Esophagus (tissue), 2 donors: ENCODE measurements at regions not wholly inside any gene's neighbourhood (a gene's known extent, or its start where the extent isn't known, plus 50 kb on each side); places are given as distances from the start of the nearest gene placed in this dataset.
"Not testable (repeated sequence)": the region's sequence is repeated elsewhere in the genome, so short reads cannot be mapped to it uniquely, and the experiment has no call there.

Source experiments
- H3K27ac ChIP-seq, 2 donors: one replicate each; pipeline ENCODE4 v1.5.1; 2013; ENCODE audit warnings: low read depth in 2 of 2, mild to moderate bottlenecking in 2 of 2, inconsistent platforms in 1 of 2, low read length in 1 of 2, moderate library complexity in 1 of 2
- H3K27me3 ChIP-seq, 2 donors: one replicate each; pipeline ENCODE4 v1.6.1; 2013; ENCODE audit warnings: low read length in 2 of 2, control low read depth in 1 of 2, mild to moderate bottlenecking in 1 of 2; ENCODE audit not compliant: insufficient read depth in 2 of 2, control insufficient read depth in 1 of 2
- H3K36me3 ChIP-seq, 2 donors: one replicate each; pipeline ENCODE4 v1.6.1; 2013; ENCODE audit warnings: low read length in 1 of 2; ENCODE audit not compliant: control insufficient read depth in 2 of 2, insufficient read depth in 2 of 2
- H3K4me1 ChIP-seq, 2 donors: one replicate each; pipeline ENCODE4 v1.6.1; 2013; ENCODE audit warnings: low read length in 1 of 2; ENCODE audit not compliant: control insufficient read depth in 2 of 2, insufficient read depth in 2 of 2
- H3K4me3 ChIP-seq, 2 donors: one replicate each; pipeline ENCODE4 v1.5.1; 2013; ENCODE audit warnings: low read length in 2 of 2, mild to moderate bottlenecking in 2 of 2, low read depth in 1 of 2, moderate library complexity in 1 of 2
- H3K9me3 ChIP-seq, 2 donors: one replicate each; pipeline ENCODE4 v1.6.1; 2013; ENCODE audit warnings: mild to moderate bottlenecking in 2 of 2, low read depth in 1 of 2, low read length in 1 of 2, moderate library complexity in 1 of 2; ENCODE audit not compliant: control insufficient read depth in 2 of 2, insufficient read depth in 1 of 2
- WGBS, 2 donors: extraction: QIAGEN DNeasy Blood & Tissue Kit; methylation state at CpG; one replicate each; pipeline ENCODE4 v1.1.7; 2013; 5-methylcytosine and 5-hydroxymethylcytosine counted together
- donor health status: healthy with polysubstance abuse.
- donor health status: Bipolar disorder and iron deficiency.

- WGBS, 2 donors, result 90 to 96% methylated on average over 1 of the region's 1 CpG
- no peak overlapping the region for H3K27ac ChIP-seq
- H3K9me3 ChIP-seq, result no peaks in the 10 kb centered on the region
- no peak overlapping the region for H3K4me3 ChIP-seq
- H3K27me3 ChIP-seq, result no peaks in the 10 kb centered on the region
- no peaks in the 10 kb centered on the region for H3K4me1 ChIP-seq
- no peaks in the 10 kb centered on the region for H3K36me3 ChIP-seq
These were observed 713.7 kb upstream of the AADAT start for GRCh38 chr4:170803492-170803891.

- Histone ChIP-seq H3K27me3 (no peaks in the 10 kb centered on the region), H3K27ac (no peak overlapping the region), H3K36me3 (no peaks in the 10 kb centered on the region), H3K4me3 (no peak overlapping the region), H3K4me1 (no peaks in the 10 kb centered on the region), H3K9me3 (no peaks in the 10 kb centered on the region)
- WGBS, 2 donors, result 51 to 62% methylated on average over 3 of the region's 3 CpGs
These were observed 712.0 kb upstream of the AADAT start for GRCh38 chr4:170801771-170802170.

- H3K4me1 ChIP-seq, result no peaks in the 10 kb centered on the region
- no peak overlapping the region for H3K27ac ChIP-seq
- WGBS, 2 donors, result 54 to 58% methylated on average over 3 of the region's 3 CpGs
- no peaks in the 10 kb centered on the region for H3K27me3 ChIP-seq
- no peaks in the 10 kb centered on the region for H3K9me3 ChIP-seq
- no peak overlapping the region for H3K4me3 ChIP-seq
- H3K36me3 ChIP-seq, result no peaks in the 10 kb centered on the region
These were observed 704.8 kb upstream of the AADAT start for GRCh38 chr4:170794525-170794924.

GRCh38 chr4:170788540-170789051, 698.8 kb upstream of the AADAT start:
- H3K4me1 ChIP-seq, H3K9me3 ChIP-seq, H3K27me3 ChIP-seq, H3K36me3 ChIP-seq, H3K4me3 ChIP-seq, H3K27ac ChIP-seq: not testable (repeated sequence)
- 87 to 88% methylated on average over 24 to 26 of the region's 28 CpGs for WGBS, 2 donors

GRCh38 chr4:170777663-170778062, 687.9 kb upstream of the AADAT start:
- Histone ChIP-seq H3K4me1 (no peaks in the 10 kb centered on the region), H3K27me3 (no peaks in the 10 kb centered on the region), H3K4me3 (no peak overlapping the region), H3K9me3 (peaks cover 0 to 5% of the 10 kb centered on the region in 2 donors), H3K36me3 (no peaks in the 10 kb centered on the region), H3K27ac (no peak overlapping the region)
- 78 to 83% methylated on average over 3 of the region's 3 CpGs for WGBS, 2 donors

GRCh38 chr4:170776983-170777382, 687.2 kb upstream of the AADAT start:
- no peaks in the 10 kb centered on the region for H3K27me3 ChIP-seq
- WGBS, 2 donors, result 89 to 91% methylated on average over 6 of the region's 6 CpGs

GRCh38 chr4:170775851-170776250, 686.1 kb upstream of the AADAT start:
- Histone ChIP-seq H3K36me3 (no peaks in the 10 kb centered on the region), H3K27me3 (no peaks in the 10 kb centered on the region), H3K4me1 (no peaks in the 10 kb centered on the region), H3K9me3 (peaks cover 0 to 5% of the 10 kb centered on the region in 2 donors), H3K27ac (no peak overlapping the region), H3K4me3 (no peak overlapping the region)
- 86% methylated on average over 4 of the region's 4 CpGs for WGBS, 2 donors

More at GRCh38 chr4:170776983-170777382, 687.2 kb upstream of the AADAT start:
- no peaks in the 10 kb centered on the region for H3K4me1 ChIP-seq
- H3K27ac ChIP-seq, result no peak overlapping the region
- H3K4me3 ChIP-seq, result no peak overlapping the region
- peaks cover 0 to 5% of the 10 kb centered on the region in 2 donors for H3K9me3 ChIP-seq
- no peaks in the 10 kb centered on the region for H3K36me3 ChIP-seq

GRCh38 chr4:170773709-170774273, 684.0 kb upstream of the AADAT start:
- Histone ChIP-seq H3K4me3 (no peak overlapping the region), H3K27ac (no peak overlapping the region), H3K27me3 (no peaks in the 10 kb centered on the region), H3K36me3 (no peaks in the 10 kb centered on the region), H3K9me3 (peaks cover 0 to 5% of the 10 kb centered on the region in 2 donors), H3K4me1 (no peaks in the 10 kb centered on the region)
- 77 to 80% methylated on average over 2 of the region's 2 CpGs for WGBS, 2 donors

GRCh38 chr4:170772429-170772828, 682.7 kb upstream of the AADAT start:
- Histone ChIP-seq H3K27me3 (no peaks in the 10 kb centered on the region), H3K4me3 (no peak overlapping the region), H3K9me3 (peaks cover 0 to 5% of the 10 kb centered on the region in 2 donors), H3K27ac (no peak overlapping the region), H3K36me3 (no peaks in the 10 kb centered on the region), H3K4me1 (no peaks in the 10 kb centered on the region)
- WGBS, 2 donors, result 59 to 61% methylated on average over 1 of the region's 1 CpG

- 53 to 70% methylated on average over 2 of the region's 2 CpGs for WGBS, 2 donors
- peaks cover 0 to 2% of the 10 kb centered on the region in 2 donors for H3K9me3 ChIP-seq
- H3K4me3 ChIP-seq, result no peak overlapping the region
- no peak overlapping the region for H3K27ac ChIP-seq
- no peaks in the 10 kb centered on the region for H3K4me1 ChIP-seq
- no peaks in the 10 kb centered on the region for H3K27me3 ChIP-seq
- no peaks in the 10 kb centered on the region for H3K36me3 ChIP-seq
These were observed 680.9 kb upstream of the AADAT start for GRCh38 chr4:170770664-170771063.
